Skeletal muscle cell (primary cell): ENCODE measurements at regions not wholly inside any gene's neighbourhood (a gene's known extent, or its start where the extent isn't known, plus 50 kb on each side); places are given as distances from the start of the nearest gene placed in this dataset.

ENCODE experiments used
- DNase-seq: peaks from one replicate; pipeline ENCODE4 v3.0.0-alpha.2; 2010; ENCODE audit warnings: low read depth
- H3K4me3 ChIP-seq: 2 replicates; pipeline ENCODE4 v1.5.1; 2011; ENCODE audit warnings: low read depth, mild to moderate bottlenecking, control low read depth, low read length, moderate library complexity

- H3K4me3 ChIP-seq = no peak overlapping the region
- DNase-seq = no peak
Measured at GRCh38 chr18:11339188-11339775, 189.9 kb upstream of the PIEZO2 start.

- DNase-seq = no peak
- no peak overlapping the region for H3K4me3 ChIP-seq
Measured at GRCh38 chr18:11336241-11336640, 186.9 kb upstream of the PIEZO2 start.

GRCh38 chr18:11327391-11328009, 178.1 kb upstream of the PIEZO2 start:
- no peak for DNase-seq

GRCh38 chr18:11324956-11325882, 175.8 kb upstream of the PIEZO2 start:
- no peak overlapping the region for H3K4me3 ChIP-seq
- DNase-seq = peak; percentile 57

More at GRCh38 chr18:11327391-11328009, 178.1 kb upstream of the PIEZO2 start:
- no peak overlapping the region for H3K4me3 ChIP-seq

- DNase-seq = no peak
Measured at GRCh38 chr18:11324510-11324909, 175.1 kb upstream of the PIEZO2 start.

GRCh38 chr18:11323359-11323819, 174.0 kb upstream of the PIEZO2 start:
- H3K4me3 ChIP-seq = no peak overlapping the region
- DNase-seq = peak; percentile 62

More at GRCh38 chr18:11324510-11324909, 175.1 kb upstream of the PIEZO2 start:
- no peak overlapping the region for H3K4me3 ChIP-seq

- no peak for DNase-seq
- no peak overlapping the region for H3K4me3 ChIP-seq
Measured at GRCh38 chr18:11322716-11323115, 173.3 kb upstream of the PIEZO2 start.

- no peak for DNase-seq
- H3K4me3 ChIP-seq = no peak overlapping the region
Measured at GRCh38 chr18:11322006-11322405, 172.6 kb upstream of the PIEZO2 start.

- DNase-seq = no peak
- no peak overlapping the region for H3K4me3 ChIP-seq
Measured at GRCh38 chr18:11320986-11321385, 171.6 kb upstream of the PIEZO2 start.

- no peak overlapping the region for H3K4me3 ChIP-seq
- no peak for DNase-seq
Measured at GRCh38 chr18:11316546-11316945, 167.2 kb upstream of the PIEZO2 start.

GRCh38 chr18:11310476-11311086, 161.2 kb upstream of the PIEZO2 start:
- no peak for DNase-seq
- no peak overlapping the region for H3K4me3 ChIP-seq

GRCh38 chr18:11309172-11309571, 159.8 kb upstream of the PIEZO2 start:
- DNase-seq = no peak

GRCh38 chr18:11308499-11308898, 159.1 kb upstream of the PIEZO2 start:
- H3K4me3 ChIP-seq = no peak overlapping the region
- no peak for DNase-seq

More at GRCh38 chr18:11309172-11309571, 159.8 kb upstream of the PIEZO2 start:
- no peak overlapping the region for H3K4me3 ChIP-seq

GRCh38 chr18:11307716-11308115, 158.3 kb upstream of the PIEZO2 start:
- no peak for DNase-seq
- no peak overlapping the region for H3K4me3 ChIP-seq

GRCh38 chr18:11305507-11305906, 156.1 kb upstream of the PIEZO2 start:
- no peak for DNase-seq
- H3K4me3 ChIP-seq = no peak overlapping the region

GRCh38 chr18:11304928-11305327, 155.6 kb upstream of the PIEZO2 start:
- DNase-seq = no peak

GRCh38 chr18:11296946-11297345, 147.6 kb upstream of the PIEZO2 start:
- DNase-seq = no peak

More at GRCh38 chr18:11304928-11305327, 155.6 kb upstream of the PIEZO2 start:
- no peak overlapping the region for H3K4me3 ChIP-seq

GRCh38 chr18:11293794-11294193, 144.4 kb upstream of the PIEZO2 start:
- H3K4me3 ChIP-seq = no peak overlapping the region
- no peak for DNase-seq

More at GRCh38 chr18:11296946-11297345, 147.6 kb upstream of the PIEZO2 start:
- H3K4me3 ChIP-seq = no peak overlapping the region

- H3K4me3 ChIP-seq = no peak overlapping the region
- no peak for DNase-seq
Measured at GRCh38 chr18:11290786-11291185, 141.4 kb upstream of the PIEZO2 start.

- H3K4me3 ChIP-seq = no peak overlapping the region
- no peak for DNase-seq
Measured at GRCh38 chr18:11289248-11289647, 139.9 kb upstream of the PIEZO2 start.
